GM21737 (cell line): ENCODE measurements at regions not wholly inside any gene's neighbourhood (a gene's known extent, or its start where the extent isn't known, plus 50 kb on each side); places are given as distances from the start of the nearest gene placed in this dataset.

Source experiments
- ATAC-seq: cut with Tn5 transposase; IDR thresholded peaks from one replicate; pipeline ENCODE4 v1.9.1; 2021; ENCODE audit warnings: mild to moderate bottlenecking, moderate library complexity; ENCODE audit not compliant: unreplicated experiment

GRCh38 chr10:78526347-78526746, 492.7 kb downstream of the RPS24 start:
- no peak for ATAC-seq

GRCh38 chr10:78527296-78527695, 493.6 kb downstream of the RPS24 start:
- no peak for ATAC-seq

- ATAC-seq, result no peak
Measured at GRCh38 chr10:78528749-78529204, 495.1 kb downstream of the RPS24 start.

GRCh38 chr10:78529262-78529661, 495.6 kb downstream of the RPS24 start:
- no peak for ATAC-seq

GRCh38 chr10:78531088-78531487, 497.4 kb downstream of the RPS24 start:
- ATAC-seq, result no peak

- ATAC-seq, result no peak
Measured at GRCh38 chr10:78532480-78533042, 498.9 kb downstream of the RPS24 start.

GRCh38 chr10:78533098-78533497, 499.4 kb downstream of the RPS24 start:
- ATAC-seq, result no peak

- ATAC-seq, result no peak
Measured at GRCh38 chr10:78533776-78534175, 500.1 kb downstream of the RPS24 start.

GRCh38 chr10:78535716-78536218, 502.1 kb downstream of the RPS24 start:
- ATAC-seq, result no peak

GRCh38 chr10:78537018-78537417, 503.4 kb downstream of the RPS24 start:
- no peak for ATAC-seq

GRCh38 chr10:78539247-78539766, 505.6 kb downstream of the RPS24 start:
- ATAC-seq, result no peak

GRCh38 chr10:78540355-78541076, 506.9 kb downstream of the RPS24 start:
- ATAC-seq, result no peak

- no peak for ATAC-seq
Measured at GRCh38 chr10:78541481-78542140, 507.9 kb downstream of the RPS24 start.

- no peak for ATAC-seq
Measured at GRCh38 chr10:78542141-78542489, 508.5 kb downstream of the RPS24 start.

- ATAC-seq, result no peak
Measured at GRCh38 chr10:78542521-78542920, 508.9 kb downstream of the RPS24 start.

- ATAC-seq, result no peak
Measured at GRCh38 chr10:78543031-78543748, 509.5 kb downstream of the RPS24 start.

- no peak for ATAC-seq
Measured at GRCh38 chr10:78543749-78544362, 510.2 kb downstream of the RPS24 start.

GRCh38 chr10:78544423-78545090, 510.9 kb downstream of the RPS24 start:
- no peak for ATAC-seq

GRCh38 chr10:78545756-78546155, 512.1 kb downstream of the RPS24 start:
- ATAC-seq, result no peak

- no peak for ATAC-seq
Measured at GRCh38 chr10:78547397-78547796, 513.7 kb downstream of the RPS24 start.
